H1 (cell line): ENCODE measurements at regions not wholly inside any gene's neighbourhood (a gene's known extent, or its start where the extent isn't known, plus 50 kb on each side); places are given as distances from the start of the nearest gene placed in this dataset.

ENCODE experiments used
- CTCF ChIP-seq, 3 experiments: IDR thresholded peaks; 1 replicate in 2 of 3; 2 replicates in 1 of 3; pipeline versions ENCODE4 v1.5.1 to v1.6.1; 2011; ENCODE audit warnings: low read length in 3 of 3, mild to moderate bottlenecking in 3 of 3, inconsistent platforms in 2 of 3, low read depth in 1 of 3, moderate library complexity in 1 of 3; ENCODE audit not compliant: insufficient read depth in 1 of 3; ENCODE audit errors: control extremely low read depth in 1 of 3
- EP300 ChIP-seq, 2 experiments: IDR thresholded peaks; 1 replicate in 1 of 2; 2 replicates in 1 of 2; pipeline ENCODE4 v1.6.1; 2011 to 2012; ENCODE audit warnings: low read depth in 2 of 2, low read length in 2 of 2, mild to moderate bottlenecking in 2 of 2, borderline replicate concordance in 1 of 2, inconsistent platforms in 1 of 2, moderate library complexity in 1 of 2
- JUN ChIP-seq: IDR thresholded peaks from 2 replicates; pipeline ENCODE4 v1.6.1; 2011; ENCODE audit warnings: low read depth, mild to moderate bottlenecking, improper control_type of control experiment, low read length
- KDM1A ChIP-seq: fragments of 200-600, 300-600 bp; sonication (generic); IDR thresholded peaks from 2 replicates; pipeline ENCODE4 v1.7.1; 2016; ENCODE audit warnings: mild to moderate bottlenecking, low read length, borderline replicate concordance
- NANOG ChIP-seq: IDR thresholded peaks from 2 replicates; pipeline ENCODE4 v1.6.1; 2011; ENCODE audit warnings: low read length, low read depth, mild to moderate bottlenecking, inconsistent platforms; ENCODE audit not compliant: insufficient read depth, poor library complexity, severe bottlenecking
- POLR2A ChIP-seq, 2 experiments: IDR thresholded peaks; 1 replicate in 1 of 2; 2 replicates in 1 of 2; pipeline ENCODE4 v1.6.1; 2011; ENCODE audit warnings: low read depth in 2 of 2, low read length in 2 of 2, mild to moderate bottlenecking in 2 of 2; ENCODE audit errors: control extremely low read depth in 1 of 2
- POLR2AphosphoS5 ChIP-seq: IDR thresholded peaks from 2 replicates; pipeline ENCODE4 v1.6.1; 2011; ENCODE audit warnings: low read depth, low read length
- RFX5 ChIP-seq: IDR thresholded peaks from 2 replicates; pipeline ENCODE4 v1.6.1; 2011; ENCODE audit warnings: low read depth, low read length, improper control_type of control experiment, borderline replicate concordance
- SIN3A ChIP-seq, 2 experiments: IDR thresholded peaks in 1 of 2; conservative IDR thresholded peaks in 1 of 2; 2 replicates each; pipeline ENCODE4 v1.6.1; 2011 to 2012; ENCODE audit warnings: low read length in 2 of 2, improper control_type of control experiment in 1 of 2, low read depth in 1 of 2, mild to moderate bottlenecking in 1 of 2
- SRF ChIP-seq: IDR thresholded peaks from 2 replicates; pipeline ENCODE4 v1.6.1; 2011; ENCODE audit warnings: mild to moderate bottlenecking, low read depth, low read length, moderate library complexity
- ZNF274 ChIP-seq: IDR thresholded peaks from 2 replicates; pipeline ENCODE4 v1.7.0; 2012; ENCODE audit warnings: low read length, borderline replicate concordance; ENCODE audit errors: extremely low read depth
- TF ChIP-seq, protein P1 (sequence below): IDR thresholded peaks from 2 replicates; pipeline ENCODE4 v1.6.1; 2011; ENCODE audit warnings: low read depth, mild to moderate bottlenecking, low read length; ENCODE audit not compliant: insufficient read depth
- TF ChIP-seq, protein P2 (sequence below): fragments of 300-600 bp; sonication (generic); IDR thresholded peaks from 2 replicates; pipeline ENCODE4 v1.7.1; 2012; ENCODE audit warnings: low read length, moderate library complexity, mild to moderate bottlenecking, inconsistent platforms; ENCODE audit not compliant: insufficient replicate concordance

- TF ChIP-seq JUN (no peak), ZNF274 (no peak), POLR2AphosphoS5 (no peak), CTCF (IDR thresholded peaks at IDR 0.05; ENCODE audit: control extremely low read depth in 1 of 3, insufficient read depth in 1 of 3, low read depth in 1 of 3, low read length in 3 of 3) (no peak), POLR2A (IDR thresholded peaks at IDR 0.05; ENCODE audit: control extremely low read depth in 1 of 2, low read depth in 2 of 2, low read length in 2 of 2) (no peak), RFX5 (no peak), KDM1A (peak; percentile 93), NANOG (no peak), SIN3A (conservative IDR thresholded peaks at IDR 0.05 in 1 of 2, IDR thresholded peaks at IDR 0.05 in 1 of 2; ENCODE audit: low read depth in 1 of 2, low read length in 2 of 2) (no peak), SRF (no peak), EP300 (IDR thresholded peaks at IDR 0.05; ENCODE audit: borderline replicate concordance in 1 of 2, low read depth in 2 of 2, low read length in 2 of 2) (no peak)
- TF ChIP-seq, protein P1, sequence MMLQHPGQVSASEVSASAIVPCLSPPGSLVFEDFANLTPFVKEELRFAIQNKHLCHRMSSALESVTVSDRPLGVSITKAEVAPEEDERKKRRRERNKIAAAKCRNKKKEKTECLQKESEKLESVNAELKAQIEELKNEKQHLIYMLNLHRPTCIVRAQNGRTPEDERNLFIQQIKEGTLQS, result no peak
- TF ChIP-seq, protein P2, sequence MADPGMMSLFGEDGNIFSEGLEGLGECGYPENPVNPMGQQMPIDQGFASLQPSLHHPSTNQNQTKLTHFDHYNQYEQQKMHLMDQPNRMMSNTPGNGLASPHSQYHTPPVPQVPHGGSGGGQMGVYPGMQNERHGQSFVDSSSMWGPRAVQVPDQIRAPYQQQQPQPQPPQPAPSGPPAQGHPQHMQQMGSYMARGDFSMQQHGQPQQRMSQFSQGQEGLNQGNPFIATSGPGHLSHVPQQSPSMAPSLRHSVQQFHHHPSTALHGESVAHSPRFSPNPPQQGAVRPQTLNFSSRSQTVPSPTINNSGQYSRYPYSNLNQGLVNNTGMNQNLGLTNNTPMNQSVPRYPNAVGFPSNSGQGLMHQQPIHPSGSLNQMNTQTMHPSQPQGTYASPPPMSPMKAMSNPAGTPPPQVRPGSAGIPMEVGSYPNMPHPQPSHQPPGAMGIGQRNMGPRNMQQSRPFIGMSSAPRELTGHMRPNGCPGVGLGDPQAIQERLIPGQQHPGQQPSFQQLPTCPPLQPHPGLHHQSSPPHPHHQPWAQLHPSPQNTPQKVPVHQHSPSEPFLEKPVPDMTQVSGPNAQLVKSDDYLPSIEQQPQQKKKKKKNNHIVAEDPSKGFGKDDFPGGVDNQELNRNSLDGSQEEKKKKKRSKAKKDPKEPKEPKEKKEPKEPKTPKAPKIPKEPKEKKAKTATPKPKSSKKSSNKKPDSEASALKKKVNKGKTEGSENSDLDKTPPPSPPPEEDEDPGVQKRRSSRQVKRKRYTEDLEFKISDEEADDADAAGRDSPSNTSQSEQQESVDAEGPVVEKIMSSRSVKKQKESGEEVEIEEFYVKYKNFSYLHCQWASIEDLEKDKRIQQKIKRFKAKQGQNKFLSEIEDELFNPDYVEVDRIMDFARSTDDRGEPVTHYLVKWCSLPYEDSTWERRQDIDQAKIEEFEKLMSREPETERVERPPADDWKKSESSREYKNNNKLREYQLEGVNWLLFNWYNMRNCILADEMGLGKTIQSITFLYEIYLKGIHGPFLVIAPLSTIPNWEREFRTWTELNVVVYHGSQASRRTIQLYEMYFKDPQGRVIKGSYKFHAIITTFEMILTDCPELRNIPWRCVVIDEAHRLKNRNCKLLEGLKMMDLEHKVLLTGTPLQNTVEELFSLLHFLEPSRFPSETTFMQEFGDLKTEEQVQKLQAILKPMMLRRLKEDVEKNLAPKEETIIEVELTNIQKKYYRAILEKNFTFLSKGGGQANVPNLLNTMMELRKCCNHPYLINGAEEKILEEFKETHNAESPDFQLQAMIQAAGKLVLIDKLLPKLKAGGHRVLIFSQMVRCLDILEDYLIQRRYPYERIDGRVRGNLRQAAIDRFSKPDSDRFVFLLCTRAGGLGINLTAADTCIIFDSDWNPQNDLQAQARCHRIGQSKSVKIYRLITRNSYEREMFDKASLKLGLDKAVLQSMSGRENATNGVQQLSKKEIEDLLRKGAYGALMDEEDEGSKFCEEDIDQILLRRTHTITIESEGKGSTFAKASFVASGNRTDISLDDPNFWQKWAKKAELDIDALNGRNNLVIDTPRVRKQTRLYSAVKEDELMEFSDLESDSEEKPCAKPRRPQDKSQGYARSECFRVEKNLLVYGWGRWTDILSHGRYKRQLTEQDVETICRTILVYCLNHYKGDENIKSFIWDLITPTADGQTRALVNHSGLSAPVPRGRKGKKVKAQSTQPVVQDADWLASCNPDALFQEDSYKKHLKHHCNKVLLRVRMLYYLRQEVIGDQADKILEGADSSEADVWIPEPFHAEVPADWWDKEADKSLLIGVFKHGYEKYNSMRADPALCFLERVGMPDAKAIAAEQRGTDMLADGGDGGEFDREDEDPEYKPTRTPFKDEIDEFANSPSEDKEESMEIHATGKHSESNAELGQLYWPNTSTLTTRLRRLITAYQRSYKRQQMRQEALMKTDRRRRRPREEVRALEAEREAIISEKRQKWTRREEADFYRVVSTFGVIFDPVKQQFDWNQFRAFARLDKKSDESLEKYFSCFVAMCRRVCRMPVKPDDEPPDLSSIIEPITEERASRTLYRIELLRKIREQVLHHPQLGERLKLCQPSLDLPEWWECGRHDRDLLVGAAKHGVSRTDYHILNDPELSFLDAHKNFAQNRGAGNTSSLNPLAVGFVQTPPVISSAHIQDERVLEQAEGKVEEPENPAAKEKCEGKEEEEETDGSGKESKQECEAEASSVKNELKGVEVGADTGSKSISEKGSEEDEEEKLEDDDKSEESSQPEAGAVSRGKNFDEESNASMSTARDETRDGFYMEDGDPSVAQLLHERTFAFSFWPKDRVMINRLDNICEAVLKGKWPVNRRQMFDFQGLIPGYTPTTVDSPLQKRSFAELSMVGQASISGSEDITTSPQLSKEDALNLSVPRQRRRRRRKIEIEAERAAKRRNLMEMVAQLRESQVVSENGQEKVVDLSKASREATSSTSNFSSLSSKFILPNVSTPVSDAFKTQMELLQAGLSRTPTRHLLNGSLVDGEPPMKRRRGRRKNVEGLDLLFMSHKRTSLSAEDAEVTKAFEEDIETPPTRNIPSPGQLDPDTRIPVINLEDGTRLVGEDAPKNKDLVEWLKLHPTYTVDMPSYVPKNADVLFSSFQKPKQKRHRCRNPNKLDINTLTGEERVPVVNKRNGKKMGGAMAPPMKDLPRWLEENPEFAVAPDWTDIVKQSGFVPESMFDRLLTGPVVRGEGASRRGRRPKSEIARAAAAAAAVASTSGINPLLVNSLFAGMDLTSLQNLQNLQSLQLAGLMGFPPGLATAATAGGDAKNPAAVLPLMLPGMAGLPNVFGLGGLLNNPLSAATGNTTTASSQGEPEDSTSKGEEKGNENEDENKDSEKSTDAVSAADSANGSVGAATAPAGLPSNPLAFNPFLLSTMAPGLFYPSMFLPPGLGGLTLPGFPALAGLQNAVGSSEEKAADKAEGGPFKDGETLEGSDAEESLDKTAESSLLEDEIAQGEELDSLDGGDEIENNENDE, result no peak
Measured at GRCh38 chr4:17285747-17286146, 226.1 kb downstream of the QDPR start.
